ENCODE measurements at regions not wholly inside any gene's neighbourhood (a gene's known extent, or its start where the extent isn't known, plus 50 kb on each side); places are given as distances from the start of the nearest gene placed in this dataset.

GRCh38 chr10:53064614-53065013, 292.0 kb upstream of the MBL2 start:
- DNase-seq, result no peak
- no CpG with 5 or more reads among the region's 2 CpGs for WGBS (ENCODE audit: insufficient coverage)
- Histone ChIP-seq H3K9ac (ENCODE audit: insufficient read depth, low read length, poor library complexity, severe bottlenecking) (no peak overlapping the region), H3K4me2 (replicated peaks; ENCODE audit: extremely low read depth, low read length, poor library complexity, severe bottlenecking) (no peak overlapping the region), H3K27me3 (ENCODE audit: control insufficient read depth in 2 of 2, insufficient read depth in 2 of 2, low read length in 2 of 2) (no peaks in the 10 kb centered on the region), H4K20me1 (ENCODE audit: insufficient read depth, low read length) (no peaks in the 10 kb centered on the region), H3K79me2 (ENCODE audit: insufficient read depth, low read length) (no peaks in the 10 kb centered on the region), H3K4me3 (replicated peaks in 1 of 3; ENCODE audit: low read depth in 2 of 3, low read length in 3 of 3) (no peak overlapping the region), H2AFZ (ENCODE audit: insufficient read depth, low read depth, low read length, poor library complexity, severe bottlenecking) (no peak overlapping the region), H3K4me1 (ENCODE audit: control insufficient read depth in 1 of 2, insufficient read depth in 2 of 2, low read length in 2 of 2) (no peaks in the 10 kb centered on the region), H3K36me3 (replicated peaks in 1 of 2; ENCODE audit: control insufficient read depth in 1 of 2, insufficient read depth in 2 of 2, low read length in 2 of 2) (no peaks in the 10 kb centered on the region), H3K27ac (ENCODE audit: low read depth in 1 of 2, low read length in 2 of 2) (no peak overlapping the region), H3K9me3 (replicated peaks in 1 of 2; ENCODE audit: control insufficient read depth in 1 of 2, insufficient read depth in 1 of 2, low read length in 2 of 2) (no peaks in the 10 kb centered on the region)
- TF ChIP-seq CTCF (IDR thresholded peaks at IDR 0.05), result no peak
- Mint-ChIP-seq H3K4me3 (no peak overlapping the region), H3K36me3 (no peaks in the 10 kb centered on the region), H3K4me1 (no peaks in the 10 kb centered on the region), H3K27me3 (ENCODE audit: low read depth in 3 of 3) (no peaks in the 10 kb centered on the region), H3K27ac (no peak overlapping the region), H3K9me3 (peaks cover 0 to 5% (median 3%) of the 10 kb centered on the region in 7 donors)
- intact Hi-C loops (cut with micrococcal nuclease), result no loop called here

- intact Hi-C loops (cut with micrococcal nuclease), result no loop called here
- no peaks in the 10 kb centered on the region for H3K27me3 ChIP-seq (ENCODE audit: control insufficient read depth in 2 of 2, insufficient read depth in 2 of 2, low read length in 2 of 2)
- Mint-ChIP-seq H3K27ac (no peak overlapping the region), H3K27me3 (ENCODE audit: low read depth in 3 of 3) (peaks cover 0 to 1% (median 0%) of the 10 kb centered on the region in 3 donors), H3K9me3 (peaks cover 0 to 5% (median 3%) of the 10 kb centered on the region in 7 donors), H3K36me3 (no peaks in the 10 kb centered on the region), H3K4me1 (no peaks in the 10 kb centered on the region), H3K4me3 (no peak overlapping the region)
- H2AFZ ChIP-seq (ENCODE audit: insufficient read depth, low read depth, low read length, poor library complexity, severe bottlenecking), result no peak overlapping the region
- no peaks in the 10 kb centered on the region for H4K20me1 ChIP-seq (ENCODE audit: insufficient read depth, low read length)
- H3K27ac ChIP-seq (ENCODE audit: low read depth in 1 of 2, low read length in 2 of 2), result no peak overlapping the region
- WGBS (ENCODE audit: insufficient coverage), result no CpG with 5 or more reads among the region's 3 CpGs
- H3K9ac ChIP-seq (ENCODE audit: insufficient read depth, low read length, poor library complexity, severe bottlenecking), result no peak overlapping the region
- H3K36me3 ChIP-seq (replicated peaks in 1 of 2; ENCODE audit: control insufficient read depth in 1 of 2, insufficient read depth in 2 of 2, low read length in 2 of 2), result no peaks in the 10 kb centered on the region
- H3K4me1 ChIP-seq (ENCODE audit: control insufficient read depth in 1 of 2, insufficient read depth in 2 of 2, low read length in 2 of 2), result no peaks in the 10 kb centered on the region
- H3K4me3 ChIP-seq (replicated peaks in 1 of 3; ENCODE audit: low read depth in 2 of 3, low read length in 3 of 3), result no peak overlapping the region
- TF ChIP-seq CTCF (IDR thresholded peaks at IDR 0.05), result no peak
- H3K79me2 ChIP-seq (ENCODE audit: insufficient read depth, low read length), result no peaks in the 10 kb centered on the region
- no peaks in the 10 kb centered on the region for H3K9me3 ChIP-seq (replicated peaks in 1 of 2; ENCODE audit: control insufficient read depth in 1 of 2, insufficient read depth in 1 of 2, low read length in 2 of 2)
- no peak overlapping the region for H3K4me2 ChIP-seq (replicated peaks; ENCODE audit: extremely low read depth, low read length, poor library complexity, severe bottlenecking)
- no peak for DNase-seq
These were observed 291.2 kb upstream of the MBL2 start for GRCh38 chr10:53063805-53064204.
